Transverse colon (tissue), 3 donors: ENCODE measurements at regions not wholly inside any gene's neighbourhood (a gene's known extent, or its start where the extent isn't known, plus 50 kb on each side); places are given as distances from the start of the nearest gene placed in this dataset.
A peak's percentile ranks its signal among the peaks of the same experiment; 100 is the strongest.

Experiments used
- CTCF ChIP-seq, 5 experiments: fragments of 200-600 bp in 3 of 5; fragments of 450-650 bp in 2 of 5; sonication (generic) in 3 of 5; IDR thresholded peaks; 1 replicate in 2 of 5; 2 replicates in 3 of 5; pipeline ENCODE4 v1.5.1; 2016 to 2017; ENCODE audit warnings: antibody characterized with exemption in 5 of 5, inconsistent platforms in 3 of 5, mild to moderate bottlenecking in 2 of 5, moderate library complexity in 1 of 5
- POLR2A ChIP-seq: fragments of 450-650 bp; IDR thresholded peaks from one replicate; pipeline ENCODE4 v1.6.1; 2016; ENCODE audit warnings: antibody characterized with exemption, mild to moderate bottlenecking, moderate library complexity

- TF ChIP-seq CTCF (IDR thresholded peaks at IDR 0.05) (peak in 2 of 5 experiments; percentile 2 to 3), POLR2A (no peak)
Observed at GRCh38 chr1:219837994-219838294, 90.4 kb downstream of the SLC30A10 start.
